Activated T-helper 1 cell treated with anti-CD3 and anti-CD28 coated beads, Interleukin-12 subunit alpha, Interleukin-12 subunit beta, Interleukin-2, Interleukin-4 antibody, amounts not matched to agents 30 ng/mL and 10 ng/mL and 1 ng/mL, durations not matched to agents 14 hours and 24 hours and 36 hours (primary cell): ENCODE measurements at regions not wholly inside any gene's neighbourhood (a gene's known extent, or its start where the extent isn't known, plus 50 kb on each side); places are given as distances from the start of the nearest gene placed in this dataset.

ENCODE experiments used
- DNase-seq: peaks from one replicate; pipeline ENCODE4 v3.0.0; 2021; ENCODE audit warnings: low spot score
- H3K27ac Mint-ChIP-seq: one replicate; pipeline ENCODE4 v1.8.0; 2021; ENCODE audit warnings: mild to moderate bottlenecking, mixed read lengths
- H3K27me3 Mint-ChIP-seq: one replicate; pipeline ENCODE4 v1.8.0; 2022; ENCODE audit warnings: mild to moderate bottlenecking, moderate library complexity, mixed read lengths; ENCODE audit not compliant: insufficient read depth
- H3K36me3 Mint-ChIP-seq: one replicate; pipeline ENCODE4 v1.8.0; 2021; ENCODE audit warnings: low read depth, mixed read lengths
- H3K4me1 Mint-ChIP-seq: one replicate; pipeline ENCODE4 v1.8.0; 2021; ENCODE audit warnings: low read depth, mixed read lengths
- H3K4me3 Mint-ChIP-seq: one replicate; pipeline ENCODE4 v1.8.0; 2021; ENCODE audit warnings: mild to moderate bottlenecking, moderate library complexity, mixed read lengths
- H3K9me3 Mint-ChIP-seq: one replicate; pipeline ENCODE4 v1.8.0; 2021; ENCODE audit warnings: mixed read lengths
- intact Hi-C: fragments of 100-400 bp; cut with micrococcal nuclease; formaldehyde crosslinking; loops from one replicate; pipeline ENCODE4 v1.15.1; 2024

DNA sequence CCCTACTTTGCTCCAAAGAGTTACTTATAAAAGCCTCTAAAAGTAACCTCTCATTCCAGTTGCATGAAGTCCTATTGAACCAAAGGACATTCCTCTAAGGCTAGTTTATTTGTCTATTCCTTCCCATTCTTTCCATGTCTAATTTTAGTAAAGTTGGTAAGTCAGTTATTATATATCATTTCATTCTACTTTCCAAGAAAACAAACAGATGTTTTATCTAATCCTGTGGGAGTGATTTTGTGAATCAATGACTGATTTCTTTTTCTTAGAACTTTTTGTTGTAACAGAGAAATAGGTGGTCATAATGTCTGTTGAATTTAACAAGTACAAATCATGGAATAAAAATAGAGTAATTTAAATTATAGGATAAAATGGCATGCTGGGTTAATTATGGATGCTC lies 286.3 kb downstream of the FSIP2 start:
- H3K27ac Mint-ChIP-seq, result no peak overlapping the region
- no peak overlapping the region for H3K4me3 Mint-ChIP-seq
- intact Hi-C loops, result no loop called here
- no peak for DNase-seq
- H3K27me3 Mint-ChIP-seq, result no peaks in the 10 kb centered on the region
- H3K9me3 Mint-ChIP-seq, result no peaks in the 10 kb centered on the region
- H3K4me1 Mint-ChIP-seq, result no peaks in the 10 kb centered on the region
- no peaks in the 10 kb centered on the region for H3K36me3 Mint-ChIP-seq

DNA sequence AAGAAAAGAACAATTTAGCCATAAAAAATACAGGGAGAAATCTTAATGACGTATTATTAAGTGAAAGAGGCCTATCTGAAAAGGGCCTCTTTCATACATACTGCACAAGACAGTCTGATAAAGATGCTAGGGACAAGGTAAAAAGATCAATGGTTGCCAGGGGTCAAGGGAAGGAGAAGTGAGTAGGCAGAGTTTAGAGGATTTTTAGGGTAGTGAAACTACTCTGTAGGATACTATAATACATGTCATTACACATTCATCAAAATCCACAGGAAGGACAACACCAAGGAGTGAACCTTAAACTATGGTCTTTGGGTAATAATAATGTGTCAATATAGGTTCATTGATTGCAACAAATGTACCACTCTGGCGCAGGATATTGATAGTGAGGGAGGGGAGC lies 289.3 kb downstream of the FSIP2 start:
- DNase-seq, result no peak
- H3K4me3 Mint-ChIP-seq, result no peak overlapping the region
- H3K36me3 Mint-ChIP-seq, result no peaks in the 10 kb centered on the region
- no peak overlapping the region for H3K27ac Mint-ChIP-seq
- H3K27me3 Mint-ChIP-seq, result no peaks in the 10 kb centered on the region
- H3K4me1 Mint-ChIP-seq, result no peaks in the 10 kb centered on the region
- intact Hi-C loops, result no loop called here
- no peaks in the 10 kb centered on the region for H3K9me3 Mint-ChIP-seq

DNA sequence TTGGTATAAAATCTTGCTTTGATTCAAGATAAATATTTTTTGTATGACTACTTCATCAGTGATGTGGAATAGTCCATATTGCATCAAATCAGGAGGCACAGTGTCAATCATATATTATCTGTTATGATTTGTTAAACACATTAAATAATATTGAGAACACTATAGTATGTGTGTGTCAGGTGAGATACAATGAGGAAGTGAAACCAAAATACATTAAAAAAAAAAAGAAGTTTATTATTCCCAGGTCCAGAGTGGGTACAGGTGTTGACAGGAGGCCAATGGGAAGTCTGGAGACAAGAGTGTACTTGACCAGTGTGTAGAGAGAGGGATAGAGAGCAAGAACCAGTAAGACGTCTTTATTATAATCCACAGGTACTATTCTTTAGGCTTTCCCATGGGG lies 292.6 kb downstream of the FSIP2 start:
- H3K4me1 Mint-ChIP-seq, result no peaks in the 10 kb centered on the region
- no peaks in the 10 kb centered on the region for H3K27me3 Mint-ChIP-seq
- intact Hi-C loops, result no loop called here
- no peak for DNase-seq
- H3K27ac Mint-ChIP-seq, result no peak overlapping the region
- no peaks in the 10 kb centered on the region for H3K36me3 Mint-ChIP-seq
- H3K4me3 Mint-ChIP-seq, result no peak overlapping the region
- no peaks in the 10 kb centered on the region for H3K9me3 Mint-ChIP-seq

DNA sequence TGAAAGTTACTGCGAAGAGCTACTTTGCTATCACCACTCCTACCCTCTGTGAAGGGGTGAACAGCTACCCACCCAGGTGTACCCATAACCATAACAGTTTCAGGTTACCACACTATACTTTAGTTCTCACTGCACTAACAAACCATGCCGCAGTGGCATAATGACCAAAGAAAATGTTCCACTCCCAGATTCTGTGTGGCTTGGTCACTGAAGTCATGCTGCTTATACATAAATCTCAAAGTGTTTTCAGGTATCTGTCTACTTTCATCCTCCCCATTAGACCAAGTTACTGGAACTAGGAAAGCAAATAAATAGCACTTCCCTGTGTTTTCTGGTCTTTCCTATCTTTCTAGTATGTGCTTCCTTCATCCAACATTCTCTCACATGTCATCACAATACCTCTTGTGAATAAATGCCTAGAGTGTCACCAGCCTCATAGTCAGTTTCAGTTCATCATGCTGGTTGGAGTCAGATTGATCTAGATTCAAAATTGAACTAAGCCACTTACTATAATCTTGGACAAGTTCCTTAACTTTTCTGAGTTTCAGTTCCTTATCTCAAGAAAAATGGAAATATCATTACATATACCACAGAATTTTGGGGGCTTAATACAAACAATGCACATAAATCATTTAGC lies 293.6 kb downstream of the FSIP2 start:
- no peak overlapping the region for H3K4me3 Mint-ChIP-seq
- no peak for DNase-seq
- H3K4me1 Mint-ChIP-seq, result no peaks in the 10 kb centered on the region
- H3K36me3 Mint-ChIP-seq, result no peaks in the 10 kb centered on the region
- no peaks in the 10 kb centered on the region for H3K27me3 Mint-ChIP-seq
- H3K27ac Mint-ChIP-seq, result no peak overlapping the region
- no peaks in the 10 kb centered on the region for H3K9me3 Mint-ChIP-seq
- intact Hi-C loops, result no loop called here

DNA sequence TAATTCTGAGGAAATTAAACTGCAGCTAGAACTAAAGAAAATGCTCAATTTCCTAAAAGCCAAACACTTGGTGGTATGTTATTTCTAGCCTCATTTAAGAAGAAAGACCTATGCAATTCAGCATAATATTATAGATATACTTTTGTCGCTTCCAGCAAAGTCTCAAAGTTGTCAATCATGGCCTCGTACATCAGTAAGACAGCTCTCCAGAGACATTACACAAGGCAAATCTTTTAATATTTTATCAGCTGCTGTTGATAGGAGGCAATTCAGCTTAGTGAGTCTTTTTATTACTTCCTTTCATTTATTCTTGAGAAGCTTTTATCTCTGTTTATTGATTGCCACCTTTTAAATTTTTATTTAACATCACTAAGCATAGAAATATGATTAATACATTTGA lies 294.3 kb downstream of the FSIP2 start:
- H3K4me3 Mint-ChIP-seq, result no peak overlapping the region
- no peaks in the 10 kb centered on the region for H3K36me3 Mint-ChIP-seq
- H3K27me3 Mint-ChIP-seq, result no peaks in the 10 kb centered on the region
- intact Hi-C loops, result no loop called here
- H3K4me1 Mint-ChIP-seq, result no peaks in the 10 kb centered on the region
- no peak for DNase-seq
- H3K27ac Mint-ChIP-seq, result no peak overlapping the region
- H3K9me3 Mint-ChIP-seq, result no peaks in the 10 kb centered on the region

DNA sequence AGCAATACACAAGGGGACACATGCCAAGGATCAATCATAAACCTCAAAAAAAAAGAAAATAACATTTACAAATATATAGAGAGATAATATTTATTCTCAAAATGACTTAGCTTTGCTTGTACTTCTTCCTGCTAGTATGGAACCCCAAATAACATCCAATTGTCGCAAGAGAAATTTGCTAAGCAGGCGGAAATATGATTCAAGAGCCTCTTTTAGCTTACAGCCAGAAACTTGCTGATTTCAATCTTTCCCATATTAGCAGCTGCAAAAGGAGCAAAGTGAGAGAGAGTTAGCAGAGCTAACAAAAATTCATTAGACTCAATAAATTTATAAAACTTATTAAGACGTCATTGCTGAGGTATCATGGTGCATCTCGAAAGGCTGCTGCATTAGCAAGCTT lies 294.9 kb downstream of the FSIP2 start:
- Mint-ChIP-seq H3K9me3 (no peaks in the 10 kb centered on the region), H3K27me3 (no peaks in the 10 kb centered on the region), H3K27ac (no peak overlapping the region), H3K4me1 (no peaks in the 10 kb centered on the region), H3K36me3 (no peaks in the 10 kb centered on the region), H3K4me3 (no peak overlapping the region)
- no peak for DNase-seq
- intact Hi-C loops, result no loop called here

DNA sequence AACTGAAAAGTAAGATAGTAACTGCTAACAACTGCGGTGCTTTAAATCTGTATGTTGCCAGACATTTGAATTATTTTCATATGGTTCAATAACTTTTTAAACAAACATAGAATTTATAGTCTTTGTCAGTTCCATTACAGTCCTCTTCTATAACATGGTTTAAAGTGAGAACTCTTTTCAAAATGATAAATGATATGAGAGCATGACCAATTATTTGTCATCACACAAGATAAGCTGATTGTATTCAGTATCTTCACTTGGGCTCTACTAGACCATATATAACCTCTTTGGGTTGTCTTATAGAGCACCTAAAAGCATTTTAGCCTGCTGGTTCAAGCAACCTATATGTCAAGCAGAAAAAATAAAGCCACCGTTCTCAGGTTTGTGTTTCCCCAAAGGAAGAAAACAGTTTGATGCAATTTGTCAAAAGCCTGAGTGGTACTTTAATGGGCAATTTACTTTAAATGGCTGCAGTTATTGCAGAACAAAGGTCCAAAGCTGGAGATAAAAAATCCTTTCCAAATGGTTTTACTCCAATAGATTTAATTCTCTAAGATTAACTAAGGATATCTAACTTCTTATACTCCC lies 298.4 kb downstream of the FSIP2 start:
- Mint-ChIP-seq H3K27me3 (no peaks in the 10 kb centered on the region), H3K9me3 (no peaks in the 10 kb centered on the region), H3K27ac (no peak overlapping the region), H3K4me3 (no peak overlapping the region), H3K36me3 (no peaks in the 10 kb centered on the region), H3K4me1 (no peaks in the 10 kb centered on the region)
- no peak for DNase-seq
- intact Hi-C loops, result no loop called here

DNA sequence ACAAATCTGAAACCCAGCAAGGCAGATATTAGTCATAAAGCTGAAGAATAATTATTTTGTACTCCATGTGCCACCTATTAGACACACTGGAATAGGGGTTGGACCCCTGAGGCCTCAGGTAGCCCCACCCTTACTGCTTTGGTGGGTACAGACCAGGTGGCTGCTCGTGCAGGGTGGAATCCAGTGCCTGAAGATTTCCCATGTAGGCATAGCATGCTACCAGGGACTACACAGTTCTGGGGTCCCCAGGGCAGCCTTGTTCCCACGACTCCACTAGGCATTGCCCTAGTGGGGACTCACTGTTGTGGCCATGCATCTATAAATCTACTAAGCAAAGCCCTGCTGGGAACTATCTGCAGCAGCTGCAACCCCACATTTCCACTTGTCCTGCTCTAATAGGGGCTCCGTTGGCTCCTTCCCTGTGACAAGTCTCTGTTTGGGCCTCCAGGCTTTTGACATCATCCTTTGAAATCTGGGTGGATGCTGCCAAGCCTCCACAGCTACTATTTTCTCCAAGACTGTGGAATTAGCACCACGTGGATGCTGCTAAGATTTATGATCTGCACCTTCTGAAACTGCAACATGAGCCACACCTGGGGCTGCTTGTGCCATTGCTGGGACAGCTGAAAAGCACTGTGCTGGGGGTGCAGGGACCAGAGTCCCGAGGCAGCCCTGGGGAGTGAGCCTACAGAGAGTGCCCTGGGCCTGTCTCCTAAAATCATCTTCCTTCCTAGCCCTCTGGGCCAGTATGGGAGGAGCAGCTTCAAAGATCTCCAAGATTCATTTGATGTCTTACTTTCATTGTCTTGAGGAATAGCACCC lies 303.8 kb downstream of the FSIP2 start:
- H3K27ac Mint-ChIP-seq, result no peak overlapping the region
- H3K27me3 Mint-ChIP-seq, result no peaks in the 10 kb centered on the region
- no peaks in the 10 kb centered on the region for H3K36me3 Mint-ChIP-seq
- no peak overlapping the region for H3K4me3 Mint-ChIP-seq
- H3K4me1 Mint-ChIP-seq, result no peaks in the 10 kb centered on the region
- intact Hi-C loops, result no loop called here
- DNase-seq, result no peak
- H3K9me3 Mint-ChIP-seq, result no peaks in the 10 kb centered on the region

DNA sequence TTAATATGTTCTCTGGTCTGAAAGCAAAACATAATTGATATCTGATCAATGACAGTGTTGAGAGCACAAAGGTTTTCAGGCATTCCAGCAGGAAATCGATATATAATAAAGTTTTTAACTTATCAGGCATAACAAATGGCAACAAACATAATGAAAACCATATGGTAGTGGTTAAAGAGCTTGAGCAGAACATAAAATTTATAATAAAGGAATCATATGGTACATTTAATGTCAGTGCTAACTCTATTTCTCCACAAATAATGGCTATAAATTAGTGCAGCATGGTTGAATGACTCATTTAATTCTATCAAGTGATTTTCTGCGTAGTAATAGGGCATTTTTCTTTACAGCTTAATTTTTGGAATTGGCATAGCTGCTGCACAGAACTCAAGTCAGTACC lies 306.2 kb downstream of the FSIP2 start:
- Mint-ChIP-seq H3K27me3 (no peaks in the 10 kb centered on the region), H3K27ac (no peak overlapping the region), H3K4me1 (no peaks in the 10 kb centered on the region), H3K4me3 (no peak overlapping the region), H3K36me3 (no peaks in the 10 kb centered on the region), H3K9me3 (no peaks in the 10 kb centered on the region)
- no peak for DNase-seq
- intact Hi-C loops, result no loop called here

DNA sequence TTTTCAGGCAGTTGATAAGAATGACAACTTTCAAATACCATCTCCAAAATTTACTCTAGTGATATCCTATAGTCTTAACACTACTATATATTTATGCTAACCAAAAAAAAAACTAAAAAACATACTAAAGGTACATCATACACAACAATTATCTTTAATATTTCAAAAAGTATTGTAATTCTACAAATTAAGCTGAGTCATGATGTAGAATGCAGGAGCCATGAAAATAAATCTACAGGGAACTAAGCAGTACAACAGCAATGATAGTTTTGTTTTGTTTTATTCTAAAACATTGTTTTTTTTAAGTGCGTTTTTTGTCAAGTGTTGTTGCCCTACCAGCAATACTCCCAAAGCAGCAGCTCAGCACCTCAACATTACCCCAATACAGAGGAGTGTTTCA lies 314.3 kb downstream of the FSIP2 start:
- intact Hi-C loops, result no loop called here
- no peak for DNase-seq
- H3K9me3 Mint-ChIP-seq, result no peaks in the 10 kb centered on the region
- no peaks in the 10 kb centered on the region for H3K36me3 Mint-ChIP-seq
- H3K4me3 Mint-ChIP-seq, result no peak overlapping the region
- no peaks in the 10 kb centered on the region for H3K27me3 Mint-ChIP-seq
- no peaks in the 10 kb centered on the region for H3K4me1 Mint-ChIP-seq
- no peak overlapping the region for H3K27ac Mint-ChIP-seq

DNA sequence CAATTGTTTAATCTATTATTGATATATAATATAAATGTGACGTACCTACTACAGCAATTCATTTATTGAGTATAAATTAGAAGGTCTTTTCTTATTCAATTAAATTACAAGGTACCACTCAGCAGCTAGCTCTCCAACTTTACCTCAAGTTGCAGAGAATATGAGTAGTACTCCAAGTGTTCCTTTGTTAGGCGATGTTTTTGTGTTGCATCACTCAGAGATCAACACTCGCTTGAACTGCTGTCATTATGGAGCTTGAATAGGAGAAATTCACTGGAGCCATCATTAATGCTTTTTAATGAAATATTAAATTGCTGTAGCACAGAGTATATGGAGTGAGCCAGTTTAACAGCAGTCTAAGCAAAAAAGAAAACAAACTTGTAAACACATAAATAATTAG lies 320.0 kb downstream of the FSIP2 start:
- intact Hi-C loops, result no loop called here
- Mint-ChIP-seq H3K27ac (no peak overlapping the region), H3K4me1 (no peaks in the 10 kb centered on the region), H3K4me3 (no peak overlapping the region), H3K9me3 (no peaks in the 10 kb centered on the region), H3K36me3 (no peaks in the 10 kb centered on the region), H3K27me3 (no peaks in the 10 kb centered on the region)
- DNase-seq, result no peak

DNA sequence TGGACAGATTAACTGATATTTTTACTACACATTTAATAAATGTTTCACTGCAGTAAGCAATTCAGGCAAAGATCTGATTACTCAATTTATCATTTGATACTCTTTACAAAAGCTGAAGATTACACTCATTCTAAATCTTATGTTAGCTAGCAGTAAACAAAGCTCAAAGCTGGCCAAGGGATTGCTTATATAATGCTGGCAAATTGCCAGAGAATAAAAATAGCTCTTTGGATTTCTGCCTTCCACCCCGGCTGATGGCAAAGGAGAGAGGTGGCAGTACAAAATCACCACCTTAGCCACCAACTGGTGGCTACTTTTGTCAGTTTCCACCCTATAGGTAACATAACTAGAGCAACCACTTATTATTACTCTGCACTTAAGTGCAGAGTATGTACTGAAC lies 320.5 kb downstream of the FSIP2 start:
- Mint-ChIP-seq H3K9me3 (no peaks in the 10 kb centered on the region), H3K4me1 (no peaks in the 10 kb centered on the region), H3K27ac (no peak overlapping the region), H3K36me3 (no peaks in the 10 kb centered on the region), H3K4me3 (no peak overlapping the region), H3K27me3 (no peaks in the 10 kb centered on the region)
- intact Hi-C loops, result no loop called here
- DNase-seq, result no peak

DNA sequence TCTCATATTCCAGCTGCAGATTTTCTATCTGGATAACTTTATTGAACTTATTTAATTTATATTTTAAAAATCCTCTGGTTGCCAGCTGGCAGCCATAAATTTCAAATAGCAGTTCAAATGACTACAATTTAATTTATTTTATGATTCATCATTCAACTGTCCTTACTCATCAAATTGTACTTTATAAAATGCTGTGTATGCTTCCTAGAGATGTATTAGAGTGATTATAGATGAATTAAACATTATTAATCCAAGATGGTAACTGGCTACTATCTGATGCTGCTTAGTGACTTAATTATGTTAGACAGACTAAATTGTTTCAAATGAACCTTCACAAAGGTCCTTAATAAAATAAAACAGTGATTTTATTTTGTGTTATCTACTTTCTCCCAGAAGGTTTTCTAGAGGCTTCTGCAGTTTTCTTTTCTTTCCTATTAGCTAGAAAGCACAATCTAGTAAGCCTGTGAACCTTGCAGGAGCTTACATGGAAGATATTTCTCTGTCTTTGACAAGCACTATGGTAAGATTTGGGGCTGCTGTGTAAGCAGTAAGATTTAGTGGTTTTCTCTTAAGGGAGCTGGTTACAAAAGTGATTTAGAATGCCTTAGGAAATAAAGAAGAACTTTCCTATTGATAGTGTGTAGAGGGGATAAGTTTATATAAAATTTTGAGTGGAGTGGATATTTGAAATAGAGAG lies 322.3 kb downstream of the FSIP2 start:
- H3K27me3 Mint-ChIP-seq, result no peaks in the 10 kb centered on the region
- no peak for DNase-seq
- no peak overlapping the region for H3K27ac Mint-ChIP-seq
- H3K36me3 Mint-ChIP-seq, result no peaks in the 10 kb centered on the region
- H3K9me3 Mint-ChIP-seq, result no peaks in the 10 kb centered on the region
- H3K4me1 Mint-ChIP-seq, result no peaks in the 10 kb centered on the region
- no peak overlapping the region for H3K4me3 Mint-ChIP-seq
- intact Hi-C loops, result no loop called here
